ENCODE measurements at regions not wholly inside any gene's neighbourhood (a gene's known extent, or its start where the extent isn't known, plus 50 kb on each side); places are given as distances from the start of the nearest gene placed in this dataset.
A peak's percentile ranks its signal among the peaks of the same experiment; 100 is the strongest.
"Not testable (repeated sequence)": the region's sequence is repeated elsewhere in the genome, so short reads cannot be mapped to it uniquely, and the experiment has no call there.

GRCh38 chr16:54879681-54880080, 51.0 kb upstream of the IRX5 start:
- DNase-seq (ENCODE audit: low read depth): peak; percentile 15

- DNase-seq (ENCODE audit: low read depth): no peak
Measured at GRCh38 chr16:54878301-54878700, 52.4 kb upstream of the IRX5 start.

GRCh38 chr16:54875443-54875842, 55.2 kb upstream of the IRX5 start:
- no peak for DNase-seq (ENCODE audit: low read depth)

- not testable (repeated sequence) for DNase-seq (ENCODE audit: low read depth)
Measured at GRCh38 chr16:54873716-54874373, 56.8 kb upstream of the IRX5 start.

GRCh38 chr16:54873071-54873470, 57.6 kb upstream of the IRX5 start:
- DNase-seq (ENCODE audit: low read depth): peak; percentile 10

- DNase-seq (ENCODE audit: low read depth): no peak
Measured at GRCh38 chr16:54870151-54870550, 60.5 kb upstream of the IRX5 start.

GRCh38 chr16:54867302-54867832, 63.3 kb upstream of the IRX5 start:
- no peak for DNase-seq (ENCODE audit: low read depth)

- no peak for DNase-seq (ENCODE audit: low read depth)
Measured at GRCh38 chr16:54862529-54862928, 68.1 kb upstream of the IRX5 start.

- DNase-seq (ENCODE audit: low read depth): no peak
Measured at GRCh38 chr16:54856871-54857270, 73.8 kb upstream of the IRX5 start.

- no peak for DNase-seq (ENCODE audit: low read depth)
Measured at GRCh38 chr16:54847609-54848008, 83.1 kb upstream of the IRX5 start.

- peak; percentile 2 for DNase-seq (ENCODE audit: low read depth)
Measured at GRCh38 chr16:54847207-54847606, 83.5 kb upstream of the IRX5 start.

GRCh38 chr16:54846766-54847165, 83.9 kb upstream of the IRX5 start:
- DNase-seq (ENCODE audit: low read depth): peak; percentile 11

- no peak for DNase-seq (ENCODE audit: low read depth)
Measured at GRCh38 chr16:54843424-54843750, 87.3 kb upstream of the IRX5 start.

GRCh38 chr16:54842743-54843423, 87.8 kb upstream of the IRX5 start:
- no peak for DNase-seq (ENCODE audit: low read depth)

- DNase-seq (ENCODE audit: low read depth): no peak
Measured at GRCh38 chr16:54829691-54830090, 101.0 kb upstream of the IRX5 start.

- no peak for DNase-seq (ENCODE audit: low read depth)
Measured at GRCh38 chr16:54822892-54823291, 107.8 kb upstream of the IRX5 start.

GRCh38 chr16:54822492-54822891, 108.2 kb upstream of the IRX5 start:
- DNase-seq (ENCODE audit: low read depth): no peak

GRCh38 chr16:54821731-54822130, 108.9 kb upstream of the IRX5 start:
- no peak for DNase-seq (ENCODE audit: low read depth)

GRCh38 chr16:54817940-54818574, 112.6 kb upstream of the IRX5 start:
- no peak for DNase-seq (ENCODE audit: low read depth)

GRCh38 chr16:54817432-54817831, 113.2 kb upstream of the IRX5 start:
- DNase-seq (ENCODE audit: low read depth): peak; percentile 23

GRCh38 chr16:54816471-54816870, 114.2 kb upstream of the IRX5 start:
- DNase-seq (ENCODE audit: low read depth): no peak

GRCh38 chr16:54815177-54815576, 115.5 kb upstream of the IRX5 start:
- no peak for DNase-seq (ENCODE audit: low read depth)

GRCh38 chr16:54813778-54814177, 116.9 kb upstream of the IRX5 start:
- DNase-seq (ENCODE audit: low read depth): no peak
